ENCODE measurements at regions not wholly inside any gene's neighbourhood (a gene's known extent, or its start where the extent isn't known, plus 50 kb on each side); places are given as distances from the start of the nearest gene placed in this dataset.

DNA sequence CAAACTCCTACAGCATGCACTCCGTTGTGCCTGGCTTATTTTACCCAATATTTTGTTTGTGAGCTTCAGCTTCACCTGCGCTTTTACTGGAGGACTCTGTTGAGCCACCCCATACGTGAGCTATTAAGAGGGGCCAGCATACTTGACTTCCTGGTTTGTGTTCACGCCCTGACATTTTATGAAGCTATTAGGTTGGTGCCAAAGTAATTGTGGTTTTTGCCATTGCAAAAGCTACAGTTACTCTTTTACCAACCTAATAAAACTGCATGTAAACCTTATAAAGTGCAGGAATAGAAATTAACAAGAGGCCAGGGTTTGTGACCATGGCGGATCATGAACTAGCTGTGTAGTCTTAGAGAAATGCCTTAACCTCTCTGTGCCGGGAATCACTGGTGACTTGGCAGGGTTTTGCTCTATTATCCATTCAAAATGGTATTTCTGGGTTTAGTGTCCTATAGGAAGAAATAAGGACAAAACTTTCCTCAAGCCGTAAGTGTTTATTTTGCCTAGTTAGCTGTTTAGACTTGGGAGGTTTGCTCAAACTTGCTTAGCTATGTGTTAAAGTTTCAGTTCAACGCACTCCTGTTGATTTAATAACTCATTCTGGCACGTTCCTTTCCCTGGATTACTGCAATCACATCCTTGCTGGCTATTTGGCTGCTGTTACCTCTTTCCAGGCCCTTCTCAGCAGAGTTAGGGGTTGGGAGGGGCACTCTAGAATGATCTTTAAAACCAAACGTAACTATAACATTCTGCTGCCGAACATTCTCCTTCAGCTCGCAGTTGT lies 1027.6 kb downstream of the BCL11B start:
- H3K4me1 ChIP-seq (ENCODE audit: control insufficient read depth in 2 of 2, insufficient read depth in 2 of 2, low read length in 2 of 2), result peaks cover 8 to 13% of the 10 kb centered on the region in 2 donors
- H3K4me3 ChIP-seq (ENCODE audit: low read length in 2 of 2), result no peak overlapping the region
- no peaks in the 10 kb centered on the region for H3K9me3 ChIP-seq (ENCODE audit: control insufficient read depth in 2 of 2, low read length in 2 of 2)
- H3K36me3 ChIP-seq (ENCODE audit: control insufficient read depth in 2 of 2, insufficient read depth in 2 of 2, low read length in 2 of 2), result no peaks in the 10 kb centered on the region
- no peak overlapping the region for H3K27ac ChIP-seq (ENCODE audit: low read depth in 2 of 2, low read length in 2 of 2)
- H3K27me3 ChIP-seq (ENCODE audit: control insufficient read depth in 2 of 2, insufficient read depth in 2 of 2, low read length in 2 of 2), result peaks cover 0 to 3% of the 10 kb centered on the region in 2 donors
- no peak overlapping the region for H3K9ac ChIP-seq (ENCODE audit: low read depth in 1 of 2, low read length in 2 of 2)

DNA sequence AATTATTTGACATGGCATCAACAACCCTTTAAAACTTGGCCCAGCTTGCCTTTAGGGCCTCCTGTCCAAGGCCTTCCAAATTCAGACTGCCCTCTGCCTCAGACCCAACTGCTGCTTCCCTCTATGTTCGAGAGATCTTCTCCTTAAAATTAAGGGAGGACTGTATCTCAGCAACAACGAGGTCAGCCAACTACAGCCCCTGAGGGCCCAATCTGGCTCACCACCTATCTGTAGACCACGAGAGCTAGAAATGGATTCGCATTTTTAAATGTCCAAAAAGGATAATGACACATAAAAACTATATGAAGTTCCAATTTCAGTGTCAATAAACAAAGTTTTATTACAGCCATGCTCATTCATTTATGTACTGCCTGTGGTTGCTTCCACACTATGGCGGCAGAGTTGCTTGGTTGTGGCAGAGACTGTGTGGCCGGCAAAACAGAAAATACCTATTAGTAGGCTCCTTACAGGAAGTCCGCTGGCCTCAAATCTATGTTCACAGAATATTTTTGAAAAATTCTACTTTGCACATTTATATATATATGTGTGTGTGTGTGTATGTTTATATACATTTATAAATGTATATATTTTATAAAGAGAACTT lies 1026.9 kb downstream of the BCL11B start:
- H3K27ac ChIP-seq (ENCODE audit: low read depth in 2 of 2, low read length in 2 of 2), result no peak overlapping the region
- H3K4me3 ChIP-seq (ENCODE audit: low read length in 2 of 2), result no peak overlapping the region
- no peaks in the 10 kb centered on the region for H3K36me3 ChIP-seq (ENCODE audit: control insufficient read depth in 2 of 2, insufficient read depth in 2 of 2, low read length in 2 of 2)
- H3K9ac ChIP-seq (ENCODE audit: low read depth in 1 of 2, low read length in 2 of 2), result no peak overlapping the region
- no peaks in the 10 kb centered on the region for H3K9me3 ChIP-seq (ENCODE audit: control insufficient read depth in 2 of 2, low read length in 2 of 2)
- H3K27me3 ChIP-seq (ENCODE audit: control insufficient read depth in 2 of 2, insufficient read depth in 2 of 2, low read length in 2 of 2), result peaks cover 0 to 3% of the 10 kb centered on the region in 2 donors
- H3K4me1 ChIP-seq (ENCODE audit: control insufficient read depth in 2 of 2, insufficient read depth in 2 of 2, low read length in 2 of 2), result peaks cover 8 to 14% of the 10 kb centered on the region in 2 donors

DNA sequence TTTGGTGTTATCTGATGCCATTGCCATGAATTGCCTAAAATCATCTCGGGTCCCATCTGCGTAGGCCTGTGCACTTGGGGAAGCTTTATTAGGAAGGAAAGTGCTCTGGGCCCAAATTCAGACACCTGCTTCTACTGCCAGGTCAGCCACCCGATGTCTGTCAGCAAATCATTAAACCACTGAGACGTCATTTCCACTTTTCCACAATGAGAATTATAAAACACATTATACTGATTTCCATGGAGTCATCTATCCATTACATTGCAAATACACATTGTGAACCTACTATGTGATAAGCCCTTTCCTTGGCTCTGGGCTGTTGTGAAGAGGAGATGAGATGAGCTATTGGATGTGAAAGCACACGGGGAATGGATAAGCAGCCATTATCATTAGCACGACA lies 1022.9 kb downstream of the BCL11B start:
- Histone ChIP-seq H3K27me3 (ENCODE audit: control insufficient read depth in 2 of 2, insufficient read depth in 2 of 2, low read length in 2 of 2) (no peaks in the 10 kb centered on the region), H3K4me1 (ENCODE audit: control insufficient read depth in 2 of 2, insufficient read depth in 2 of 2, low read length in 2 of 2) (peaks cover 11 to 18% of the 10 kb centered on the region in 2 donors), H3K9ac (ENCODE audit: low read depth in 1 of 2, low read length in 2 of 2) (no peak overlapping the region), H3K9me3 (ENCODE audit: control insufficient read depth in 2 of 2, low read length in 2 of 2) (no peaks in the 10 kb centered on the region), H3K27ac (ENCODE audit: low read depth in 2 of 2, low read length in 2 of 2) (no peak overlapping the region), H3K4me3 (ENCODE audit: low read length in 2 of 2) (no peak overlapping the region), H3K36me3 (ENCODE audit: control insufficient read depth in 2 of 2, insufficient read depth in 2 of 2, low read length in 2 of 2) (no peaks in the 10 kb centered on the region)

DNA sequence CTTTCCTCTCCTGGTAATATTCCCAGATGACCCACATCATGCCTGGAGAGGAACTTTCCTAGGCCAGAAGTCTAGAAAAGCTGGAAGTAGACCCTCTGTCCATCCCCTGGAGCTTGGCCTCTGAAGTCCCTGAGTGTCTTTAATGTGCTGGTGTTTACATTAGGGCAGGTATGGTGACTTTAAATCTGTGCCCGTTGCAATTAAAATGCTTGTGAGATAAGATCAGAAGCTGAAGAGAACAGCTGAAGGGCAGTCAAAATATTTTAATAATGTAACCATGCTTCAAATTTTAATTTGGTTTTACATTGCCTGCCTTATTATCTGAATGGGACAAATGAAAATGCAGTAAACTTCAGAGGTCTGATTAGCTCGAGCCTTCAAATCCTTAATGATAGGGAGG lies 1022.5 kb downstream of the BCL11B start:
- no peak overlapping the region for H3K4me3 ChIP-seq (ENCODE audit: low read length in 2 of 2)
- H3K27me3 ChIP-seq (ENCODE audit: control insufficient read depth in 2 of 2, insufficient read depth in 2 of 2, low read length in 2 of 2), result no peaks in the 10 kb centered on the region
- H3K4me1 ChIP-seq (ENCODE audit: control insufficient read depth in 2 of 2, insufficient read depth in 2 of 2, low read length in 2 of 2), result peaks cover 10 to 15% of the 10 kb centered on the region in 2 donors
- H3K9ac ChIP-seq (ENCODE audit: low read depth in 1 of 2, low read length in 2 of 2), result no peak overlapping the region
- H3K9me3 ChIP-seq (ENCODE audit: control insufficient read depth in 2 of 2, low read length in 2 of 2), result no peaks in the 10 kb centered on the region
- no peak overlapping the region for H3K27ac ChIP-seq (ENCODE audit: low read depth in 2 of 2, low read length in 2 of 2)
- no peaks in the 10 kb centered on the region for H3K36me3 ChIP-seq (ENCODE audit: control insufficient read depth in 2 of 2, insufficient read depth in 2 of 2, low read length in 2 of 2)

DNA sequence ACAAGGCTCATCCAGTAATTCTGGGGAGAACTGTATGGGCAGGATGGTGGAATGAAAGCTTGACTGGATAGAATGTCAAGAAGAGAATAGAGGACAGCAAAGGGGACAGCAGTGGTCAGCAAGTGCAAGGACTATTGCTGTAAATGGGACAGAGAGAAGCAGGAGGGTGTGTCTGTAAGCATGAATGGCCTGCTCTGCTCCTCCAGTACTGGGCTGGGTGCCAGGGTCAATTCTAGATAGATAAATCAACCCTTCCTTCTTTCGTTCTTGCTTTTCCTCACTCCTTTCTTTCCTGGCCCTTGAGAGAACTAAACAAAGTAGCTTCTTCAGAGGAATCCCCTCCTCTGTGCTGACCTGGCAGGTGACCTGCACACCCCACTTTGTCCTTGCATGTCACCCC lies 1019.2 kb downstream of the BCL11B start:
- no peaks in the 10 kb centered on the region for H3K36me3 ChIP-seq (ENCODE audit: control insufficient read depth in 2 of 2, insufficient read depth in 2 of 2, low read length in 2 of 2)
- no peak overlapping the region for H3K4me3 ChIP-seq (ENCODE audit: low read length in 2 of 2)
- H3K9ac ChIP-seq (ENCODE audit: low read depth in 1 of 2, low read length in 2 of 2), result no peak overlapping the region
- peaks cover 3 to 7% of the 10 kb centered on the region in 2 donors for H3K4me1 ChIP-seq (ENCODE audit: control insufficient read depth in 2 of 2, insufficient read depth in 2 of 2, low read length in 2 of 2)
- no peaks in the 10 kb centered on the region for H3K27me3 ChIP-seq (ENCODE audit: control insufficient read depth in 2 of 2, insufficient read depth in 2 of 2, low read length in 2 of 2)
- H3K27ac ChIP-seq (ENCODE audit: low read depth in 2 of 2, low read length in 2 of 2), result no peak overlapping the region
- H3K9me3 ChIP-seq (ENCODE audit: control insufficient read depth in 2 of 2, low read length in 2 of 2), result no peaks in the 10 kb centered on the region

DNA sequence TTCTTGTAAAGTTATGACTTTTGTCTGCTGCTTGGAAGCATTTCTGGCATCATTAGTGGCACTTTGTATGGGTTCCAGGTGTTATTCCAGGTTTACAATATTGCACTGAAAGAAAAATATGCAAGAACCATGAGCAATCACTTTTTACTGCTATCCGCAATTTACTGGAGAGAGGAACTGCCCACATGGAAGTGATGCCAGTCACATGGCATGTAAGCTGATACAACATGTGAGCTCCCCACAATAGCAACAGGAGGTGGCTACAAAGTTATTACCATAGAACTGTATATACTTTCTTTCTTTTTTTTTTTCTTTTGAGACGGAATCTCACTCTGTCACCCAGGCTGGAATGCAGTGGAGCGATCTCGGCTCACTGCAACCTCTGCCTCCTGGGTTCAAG lies 1012.1 kb downstream of the BCL11B start:
- Histone ChIP-seq H3K9ac (ENCODE audit: low read depth in 1 of 2, low read length in 2 of 2) (no peak overlapping the region), H3K4me3 (ENCODE audit: low read length in 2 of 2) (no peak overlapping the region), H3K4me1 (ENCODE audit: control insufficient read depth in 2 of 2, insufficient read depth in 2 of 2, low read length in 2 of 2) (no peaks in the 10 kb centered on the region), H3K36me3 (ENCODE audit: control insufficient read depth in 2 of 2, insufficient read depth in 2 of 2, low read length in 2 of 2) (no peaks in the 10 kb centered on the region), H3K27me3 (ENCODE audit: control insufficient read depth in 2 of 2, insufficient read depth in 2 of 2, low read length in 2 of 2) (no peaks in the 10 kb centered on the region), H3K9me3 (ENCODE audit: control insufficient read depth in 2 of 2, low read length in 2 of 2) (no peaks in the 10 kb centered on the region), H3K27ac (ENCODE audit: low read depth in 2 of 2, low read length in 2 of 2) (no peak overlapping the region)

DNA sequence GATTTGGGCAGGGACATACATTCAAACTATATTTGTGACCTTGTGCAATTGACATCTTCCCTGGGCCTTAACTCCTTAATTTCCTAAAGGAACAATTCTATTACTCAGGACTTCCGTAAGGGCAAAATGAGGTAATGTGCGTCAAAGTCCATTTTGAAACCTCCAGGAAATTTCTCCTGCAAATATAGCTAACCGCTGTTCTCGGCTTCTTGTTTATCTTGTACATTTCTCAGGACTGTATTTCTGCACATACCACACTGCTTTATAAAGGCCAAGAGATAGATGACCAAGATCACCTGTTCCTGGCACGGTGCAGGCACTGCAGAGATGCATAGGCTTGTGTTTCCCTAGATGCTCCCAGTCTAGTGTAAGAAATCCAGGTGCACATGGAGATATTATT lies 1009.4 kb downstream of the BCL11B start:
- no peaks in the 10 kb centered on the region for H3K4me1 ChIP-seq (ENCODE audit: control insufficient read depth in 2 of 2, insufficient read depth in 2 of 2, low read length in 2 of 2)
- H3K36me3 ChIP-seq (ENCODE audit: control insufficient read depth in 2 of 2, insufficient read depth in 2 of 2, low read length in 2 of 2), result no peaks in the 10 kb centered on the region
- H3K9ac ChIP-seq (ENCODE audit: low read depth in 1 of 2, low read length in 2 of 2), result no peak overlapping the region
- no peak overlapping the region for H3K4me3 ChIP-seq (ENCODE audit: low read length in 2 of 2)
- H3K27ac ChIP-seq (ENCODE audit: low read depth in 2 of 2, low read length in 2 of 2), result no peak overlapping the region
- no peaks in the 10 kb centered on the region for H3K9me3 ChIP-seq (ENCODE audit: control insufficient read depth in 2 of 2, low read length in 2 of 2)
- no peaks in the 10 kb centered on the region for H3K27me3 ChIP-seq (ENCODE audit: control insufficient read depth in 2 of 2, insufficient read depth in 2 of 2, low read length in 2 of 2)

DNA sequence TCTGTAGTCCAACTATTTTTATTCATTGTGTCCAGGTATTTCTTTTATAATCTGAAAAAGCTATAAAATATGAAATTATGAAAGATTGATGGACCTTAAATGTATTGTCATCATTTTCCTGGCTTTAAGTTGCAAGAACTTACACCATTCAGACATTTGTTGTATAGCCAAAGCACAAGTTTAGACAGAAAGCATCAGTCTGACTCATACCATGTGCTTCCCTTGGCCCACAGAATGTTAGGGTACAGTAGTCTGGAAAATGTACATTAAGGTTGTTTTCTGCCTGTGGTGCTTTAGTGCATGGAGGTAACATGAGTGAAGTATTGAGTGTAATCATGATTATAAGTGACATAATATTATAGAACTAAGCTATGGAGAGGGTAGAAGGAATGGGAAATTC lies 1002.5 kb downstream of the BCL11B start:
- Histone ChIP-seq H3K9me3 (ENCODE audit: control insufficient read depth in 2 of 2, low read length in 2 of 2) (peaks cover 0 to 3% of the 10 kb centered on the region in 2 donors), H3K9ac (ENCODE audit: low read depth in 1 of 2, low read length in 2 of 2) (no peak overlapping the region), H3K4me1 (ENCODE audit: control insufficient read depth in 2 of 2, insufficient read depth in 2 of 2, low read length in 2 of 2) (no peaks in the 10 kb centered on the region), H3K36me3 (ENCODE audit: control insufficient read depth in 2 of 2, insufficient read depth in 2 of 2, low read length in 2 of 2) (no peaks in the 10 kb centered on the region), H3K27ac (ENCODE audit: low read depth in 2 of 2, low read length in 2 of 2) (no peak overlapping the region), H3K4me3 (ENCODE audit: low read length in 2 of 2) (no peak overlapping the region), H3K27me3 (ENCODE audit: control insufficient read depth in 2 of 2, insufficient read depth in 2 of 2, low read length in 2 of 2) (peaks cover 0 to 3% of the 10 kb centered on the region in 2 donors)

DNA sequence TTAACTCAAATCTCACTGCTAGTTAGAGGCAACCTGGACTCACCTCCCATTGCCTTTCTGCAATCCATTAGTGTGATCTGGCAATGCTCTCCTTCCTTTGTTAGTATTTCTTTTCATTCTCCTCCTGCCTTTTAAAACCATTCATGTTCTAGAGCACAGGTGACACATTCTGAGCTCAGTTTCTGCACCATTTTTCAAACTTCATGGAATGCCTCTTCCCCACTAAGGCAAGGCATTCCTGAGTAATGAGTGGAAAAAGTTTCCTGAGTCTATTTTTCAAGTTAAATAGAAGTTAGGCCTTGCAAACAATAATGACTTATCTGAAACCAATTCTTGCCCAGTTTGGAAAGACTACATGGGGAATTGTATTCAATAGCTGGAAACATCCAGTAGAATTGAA lies 1001.8 kb downstream of the BCL11B start:
- Histone ChIP-seq H3K4me1 (ENCODE audit: control insufficient read depth in 2 of 2, insufficient read depth in 2 of 2, low read length in 2 of 2) (no peaks in the 10 kb centered on the region), H3K36me3 (ENCODE audit: control insufficient read depth in 2 of 2, insufficient read depth in 2 of 2, low read length in 2 of 2) (no peaks in the 10 kb centered on the region), H3K9ac (ENCODE audit: low read depth in 1 of 2, low read length in 2 of 2) (no peak overlapping the region), H3K4me3 (ENCODE audit: low read length in 2 of 2) (no peak overlapping the region), H3K27me3 (ENCODE audit: control insufficient read depth in 2 of 2, insufficient read depth in 2 of 2, low read length in 2 of 2) (peaks cover 0 to 3% of the 10 kb centered on the region in 2 donors), H3K27ac (ENCODE audit: low read depth in 2 of 2, low read length in 2 of 2) (no peak overlapping the region), H3K9me3 (ENCODE audit: control insufficient read depth in 2 of 2, low read length in 2 of 2) (peaks cover 0 to 3% of the 10 kb centered on the region in 2 donors)

DNA sequence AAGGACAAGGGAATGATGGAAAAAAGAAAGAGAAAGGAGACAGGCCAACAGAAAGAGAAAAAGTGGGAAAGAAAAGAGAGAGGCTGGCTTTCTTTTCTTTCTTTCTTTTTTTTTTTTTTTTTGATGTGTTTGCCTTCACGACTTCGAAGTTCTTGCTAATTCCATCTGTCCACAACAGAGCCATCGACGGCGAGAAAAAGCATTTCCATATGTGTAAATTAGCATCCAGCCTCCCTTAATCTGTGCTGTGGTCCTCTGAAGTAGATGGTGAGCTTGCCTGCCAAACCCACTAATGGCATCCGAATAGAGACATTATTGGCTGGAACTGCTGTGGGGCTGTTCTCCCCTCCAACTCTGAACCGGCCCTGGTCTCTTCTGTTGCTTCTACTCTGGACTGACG lies 997.4 kb downstream of the BCL11B start:
- H3K4me1 ChIP-seq (ENCODE audit: control insufficient read depth in 2 of 2, insufficient read depth in 2 of 2, low read length in 2 of 2), result no peaks in the 10 kb centered on the region
- H3K9ac ChIP-seq (ENCODE audit: low read depth in 1 of 2, low read length in 2 of 2), result no peak overlapping the region
- no peaks in the 10 kb centered on the region for H3K36me3 ChIP-seq (ENCODE audit: control insufficient read depth in 2 of 2, insufficient read depth in 2 of 2, low read length in 2 of 2)
- no peak overlapping the region for H3K4me3 ChIP-seq (ENCODE audit: low read length in 2 of 2)
- H3K9me3 ChIP-seq (ENCODE audit: control insufficient read depth in 2 of 2, low read length in 2 of 2), result peaks cover 0 to 3% of the 10 kb centered on the region in 2 donors
- peaks cover 0 to 3% of the 10 kb centered on the region in 2 donors for H3K27me3 ChIP-seq (ENCODE audit: control insufficient read depth in 2 of 2, insufficient read depth in 2 of 2, low read length in 2 of 2)
- no peak overlapping the region for H3K27ac ChIP-seq (ENCODE audit: low read depth in 2 of 2, low read length in 2 of 2)

Measured in mucosa of rectum (tissue), 2 donors.